HG03095 (cell line): ENCODE measurements at regions not wholly inside any gene's neighbourhood (a gene's known extent, or its start where the extent isn't known, plus 50 kb on each side); places are given as distances from the start of the nearest gene placed in this dataset.
"Not testable (repeated sequence)": the region's sequence is repeated elsewhere in the genome, so short reads cannot be mapped to it uniquely, and the experiment has no call there.

Experiments used
- ATAC-seq: cut with Tn5 transposase; IDR thresholded peaks from one replicate; pipeline ENCODE4 v1.9.1; 2021; ENCODE audit warnings: moderate library complexity; ENCODE audit not compliant: unreplicated experiment

DNA sequence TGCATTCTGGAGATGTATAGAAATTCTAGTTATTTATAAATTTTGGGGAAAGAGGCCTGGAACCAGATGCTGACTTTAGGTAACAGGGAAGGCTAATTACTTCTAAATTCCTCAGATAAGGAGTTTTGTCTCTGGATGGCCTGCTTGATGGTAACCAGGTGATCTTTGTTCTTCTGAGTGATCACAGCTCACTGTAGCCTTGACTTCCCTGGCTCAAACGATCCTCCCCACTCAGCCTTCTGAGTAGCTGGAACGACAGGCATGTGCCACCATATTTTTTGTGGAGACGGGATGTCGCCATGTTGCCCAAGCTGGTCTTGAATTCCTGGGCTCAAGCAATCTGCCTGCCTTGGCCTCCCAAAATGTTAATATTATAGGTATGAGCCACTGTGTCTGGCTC, 54.4 kb upstream of the MSH6 start:
- ATAC-seq, result no peak

DNA sequence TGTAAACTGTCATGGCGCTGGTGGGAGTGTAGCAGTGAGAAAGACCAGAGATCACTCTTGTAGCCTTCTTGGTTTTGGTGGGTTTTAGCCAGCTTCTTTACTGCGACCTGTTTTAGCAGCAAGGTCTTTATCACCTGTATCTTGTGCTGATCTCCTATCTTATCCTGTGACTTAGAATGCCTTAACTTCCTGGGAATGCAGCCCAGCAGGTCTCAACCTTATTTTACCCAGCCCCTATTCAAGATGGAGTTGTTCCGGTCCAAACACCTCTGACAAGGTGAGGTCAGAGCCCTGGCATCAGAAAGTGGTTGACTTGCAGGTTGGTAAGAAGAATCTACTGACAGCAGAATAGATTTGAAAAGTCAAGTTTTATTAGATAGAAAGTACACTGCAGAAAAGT, 55.0 kb upstream of the MSH6 start:
- ATAC-seq, result no peak

DNA sequence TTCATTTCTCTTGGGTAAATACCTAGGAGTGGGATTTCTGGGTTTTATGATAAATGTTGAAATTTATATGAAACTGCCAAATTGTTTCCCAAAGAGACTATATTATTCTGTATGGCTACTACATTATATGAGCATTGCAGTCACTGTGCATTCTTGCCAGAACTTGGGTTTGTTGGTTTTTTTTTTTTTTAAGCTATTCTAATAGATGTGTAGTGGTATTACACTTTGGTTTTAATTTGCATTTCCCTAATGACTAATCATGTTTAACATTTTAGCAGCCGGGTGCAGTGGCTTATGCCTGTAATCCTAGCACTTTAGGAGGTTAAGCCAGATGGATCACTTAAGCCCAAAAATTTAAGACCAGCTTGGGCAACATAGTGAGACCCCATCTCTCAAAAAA, 56.0 kb upstream of the MSH6 start:
- ATAC-seq, result not testable (repeated sequence)

DNA sequence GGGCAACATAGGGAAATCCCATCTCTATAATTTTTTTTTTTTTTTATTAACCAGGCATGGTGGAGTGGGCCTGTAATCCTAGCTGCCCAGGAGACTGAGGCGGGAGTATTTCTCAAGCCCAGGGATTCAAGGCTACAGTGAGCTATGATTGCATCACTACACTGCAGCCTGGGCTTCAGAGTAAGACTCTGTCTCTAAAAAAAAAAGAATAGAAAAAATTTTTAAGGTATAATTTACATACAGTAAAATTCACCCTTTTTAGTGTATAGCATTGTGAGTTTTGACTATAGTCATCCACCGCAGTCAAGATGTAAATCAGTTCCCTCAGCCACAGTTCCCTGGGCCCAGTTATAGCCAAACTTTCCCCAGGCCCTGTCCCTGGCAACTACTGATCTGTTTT, 57.1 kb upstream of the MSH6 start:
- no peak for ATAC-seq

DNA sequence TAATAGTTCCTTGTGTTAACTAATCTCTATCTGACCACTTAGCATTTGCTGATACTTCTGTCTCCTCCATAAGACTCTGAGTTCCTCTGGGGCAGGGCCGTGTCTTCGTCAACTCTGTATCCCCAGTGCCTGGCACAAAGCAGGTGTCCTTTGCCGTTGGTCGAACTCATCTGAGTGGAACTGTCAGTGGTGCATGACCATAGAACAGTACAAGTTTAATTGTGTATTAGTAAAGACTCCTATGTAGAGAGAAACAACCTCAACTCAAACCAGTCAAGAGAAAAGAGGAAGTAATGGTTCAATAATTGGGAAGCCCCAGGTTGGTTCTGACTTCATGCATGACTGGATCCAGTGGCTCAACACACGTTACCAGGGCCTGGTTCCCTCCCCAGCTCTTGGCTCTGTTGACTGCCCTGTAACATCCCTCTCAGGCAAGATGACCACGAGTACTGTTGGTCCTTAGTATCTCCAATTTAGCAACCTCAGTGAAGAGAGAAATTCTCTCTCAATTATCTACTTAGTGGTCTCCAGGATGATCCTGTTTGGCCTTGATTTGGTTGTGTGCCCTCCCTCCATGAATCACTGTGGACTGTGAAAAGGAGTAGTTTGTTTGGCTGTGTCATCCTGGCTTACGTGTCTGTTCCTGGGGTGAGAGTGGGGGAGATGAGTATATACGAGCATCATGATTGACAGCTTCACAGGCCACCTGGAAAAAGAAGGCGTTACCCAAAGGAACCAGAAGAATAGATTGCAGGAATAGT, 58.5 kb upstream of the MSH6 start:
- peak; percentile 82 for ATAC-seq

DNA sequence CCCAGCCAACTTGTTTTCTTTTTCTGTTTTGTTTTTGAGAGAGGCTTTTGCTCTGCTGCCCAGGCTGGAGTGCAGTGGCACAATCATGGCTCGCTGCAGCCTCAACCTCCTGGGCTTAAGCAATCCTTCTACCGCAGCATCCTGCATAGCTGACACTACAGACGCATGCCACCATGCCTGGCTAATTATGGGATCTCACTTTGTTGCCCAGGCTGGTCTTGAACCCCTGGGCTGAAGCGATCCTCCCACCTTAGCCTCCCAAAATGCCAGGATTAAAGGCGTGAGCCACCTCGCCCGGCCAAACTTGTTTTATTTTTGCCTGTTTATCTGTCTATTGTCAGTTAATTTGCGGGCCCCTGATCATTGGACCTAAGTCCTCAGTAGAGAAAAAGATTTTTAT, 61.6 kb upstream of the MSH6 start:
- ATAC-seq, result no peak

DNA sequence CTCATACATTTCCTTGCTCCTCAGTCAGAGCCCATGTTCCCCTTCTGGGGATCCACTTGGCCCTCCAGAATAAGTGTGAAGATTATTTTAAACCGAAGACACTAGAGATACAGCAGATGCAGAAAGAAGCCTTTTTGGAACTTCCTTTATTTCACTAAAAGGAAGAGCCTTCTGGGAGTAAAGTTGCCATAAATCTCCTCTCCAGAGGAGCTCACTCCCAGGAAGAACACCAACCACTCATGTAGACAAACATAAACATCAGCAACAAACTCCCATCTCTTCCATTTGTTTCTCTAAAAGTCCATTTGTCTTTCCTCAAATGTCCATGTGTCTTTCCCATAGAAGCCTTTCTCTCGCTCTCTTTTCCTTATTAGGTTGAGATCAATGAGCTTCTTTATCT, 62.4 kb upstream of the MSH6 start:
- ATAC-seq, result no peak

DNA sequence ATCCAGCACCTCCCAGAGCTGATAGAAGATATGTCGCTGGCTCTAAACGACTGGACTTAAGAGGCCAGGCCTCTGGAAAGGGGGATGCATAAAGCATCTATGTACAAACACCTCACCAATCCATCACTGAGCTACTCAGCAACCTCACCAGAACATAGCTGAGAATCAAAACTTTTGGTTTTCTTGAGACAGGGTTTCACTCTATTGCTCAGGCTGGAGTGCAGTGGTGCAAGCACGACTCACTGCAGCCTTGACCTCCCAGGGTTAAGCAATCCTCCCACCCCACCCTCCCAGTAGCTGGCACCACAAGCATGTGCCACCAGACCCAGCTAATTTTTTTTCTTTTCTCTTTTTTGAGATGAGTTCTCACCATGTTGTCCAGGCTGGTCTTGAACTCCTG, 62.9 kb upstream of the MSH6 start:
- peak; percentile 21 for ATAC-seq

DNA sequence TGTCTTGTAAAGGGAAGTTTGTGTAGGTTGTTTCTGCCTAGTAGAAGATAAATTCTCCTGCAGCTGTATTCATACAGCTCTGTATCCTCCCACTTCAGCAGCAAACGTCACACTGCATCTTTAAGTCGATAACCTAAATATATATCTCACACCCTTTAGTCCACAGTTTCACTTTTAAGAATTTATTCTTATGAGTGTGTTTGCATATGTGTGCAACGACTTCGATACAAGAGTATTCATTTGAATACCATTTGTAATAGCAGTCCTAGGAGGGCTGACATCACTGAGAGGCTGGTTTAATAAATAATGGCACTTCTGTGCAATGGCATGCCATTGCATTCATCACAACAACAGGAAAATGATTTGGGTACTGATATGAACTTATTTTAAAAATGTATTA, 63.8 kb upstream of the MSH6 start:
- ATAC-seq, result peak; percentile 69

DNA sequence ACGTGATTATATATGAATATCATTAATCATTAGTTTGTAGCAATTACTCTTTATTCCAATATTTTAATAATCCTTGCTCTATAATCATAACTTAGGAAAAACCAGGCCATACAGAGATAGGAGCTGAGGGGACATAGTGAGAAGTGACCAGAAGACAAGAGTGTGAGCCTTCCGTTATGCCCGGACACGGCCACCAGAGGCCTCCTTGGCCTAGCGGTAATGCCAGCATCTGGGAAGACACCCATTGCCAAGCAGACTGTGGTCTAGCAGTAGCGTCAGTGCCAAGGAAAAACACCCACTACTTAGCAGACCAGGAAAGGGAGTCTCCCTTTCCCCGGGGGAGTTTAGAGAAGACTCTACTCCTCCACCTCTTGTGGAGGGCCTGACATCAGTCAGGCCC, 66.6 kb upstream of the MSH6 start:
- ATAC-seq, result not testable (repeated sequence)

DNA sequence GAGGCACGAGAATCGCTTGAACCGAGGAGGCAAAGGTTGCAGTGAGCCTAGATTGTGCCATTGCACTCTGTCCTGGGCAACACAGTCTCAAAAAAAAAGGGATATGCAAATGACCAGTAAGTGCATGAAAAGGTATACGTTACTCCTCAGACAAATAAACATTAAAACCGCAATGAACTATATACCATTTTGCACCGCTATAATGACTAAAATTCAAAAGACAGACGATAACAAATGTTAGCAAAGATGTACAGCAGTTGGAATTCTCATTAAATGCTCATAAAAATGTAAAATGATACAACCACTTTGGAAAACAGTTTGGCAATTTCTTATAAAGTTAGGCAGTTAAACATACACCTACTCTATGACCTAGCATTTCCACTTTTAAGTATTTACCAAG, 67.4 kb upstream of the MSH6 start:
- no peak for ATAC-seq

DNA sequence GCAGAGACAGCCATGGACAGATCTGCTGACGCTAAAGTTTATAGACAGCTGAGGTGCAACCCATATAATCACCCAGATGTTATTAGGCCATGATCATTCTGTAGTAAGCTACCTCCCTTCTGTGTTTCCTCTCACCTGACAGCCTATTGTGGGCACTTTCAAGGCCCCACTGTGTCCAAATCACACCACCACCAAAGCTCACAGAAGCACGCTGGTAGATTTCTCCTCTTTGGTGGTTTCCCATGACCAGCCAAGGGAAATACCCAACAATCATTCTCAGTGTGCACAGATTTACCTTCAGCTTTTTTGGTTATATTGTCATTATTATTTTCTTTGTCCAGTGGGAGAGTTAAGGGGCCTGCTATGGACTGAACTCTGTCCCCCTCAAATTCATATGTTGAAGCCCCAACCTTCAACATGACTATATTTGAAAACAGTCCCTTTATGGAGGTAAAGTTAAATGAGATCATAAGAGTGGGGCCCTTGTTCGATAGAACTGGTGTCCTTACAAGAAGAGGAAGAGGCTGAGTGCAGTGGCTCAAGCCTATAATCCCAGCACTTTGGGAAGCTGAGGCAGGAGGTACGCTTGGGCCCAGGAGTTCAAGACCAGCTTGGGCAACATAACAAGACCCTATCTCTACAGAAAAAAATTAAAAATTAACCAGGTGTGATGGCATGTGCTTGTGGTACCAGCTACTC, 74.0 kb upstream of the MSH6 start:
- ATAC-seq, result peak; percentile 73

DNA sequence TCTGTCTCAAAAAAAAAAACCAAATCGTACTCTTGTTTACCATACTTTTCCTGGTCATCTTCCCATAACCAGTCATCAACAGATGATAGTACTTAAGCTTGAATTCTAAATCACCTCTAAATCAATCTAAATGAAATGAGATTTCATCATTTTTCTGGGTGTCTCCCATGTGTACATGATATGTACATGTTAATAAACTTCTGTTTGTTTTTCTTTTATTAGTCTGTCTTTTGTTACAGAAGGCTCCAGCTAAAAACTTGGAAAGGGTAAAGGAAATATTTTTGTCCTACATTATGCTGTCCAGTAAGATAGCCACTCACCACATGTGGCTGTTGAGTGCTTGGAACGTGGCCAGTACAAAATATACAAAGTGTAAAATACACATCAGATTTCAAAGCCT, 78.7 kb upstream of the MSH6 start:
- no peak for ATAC-seq

DNA sequence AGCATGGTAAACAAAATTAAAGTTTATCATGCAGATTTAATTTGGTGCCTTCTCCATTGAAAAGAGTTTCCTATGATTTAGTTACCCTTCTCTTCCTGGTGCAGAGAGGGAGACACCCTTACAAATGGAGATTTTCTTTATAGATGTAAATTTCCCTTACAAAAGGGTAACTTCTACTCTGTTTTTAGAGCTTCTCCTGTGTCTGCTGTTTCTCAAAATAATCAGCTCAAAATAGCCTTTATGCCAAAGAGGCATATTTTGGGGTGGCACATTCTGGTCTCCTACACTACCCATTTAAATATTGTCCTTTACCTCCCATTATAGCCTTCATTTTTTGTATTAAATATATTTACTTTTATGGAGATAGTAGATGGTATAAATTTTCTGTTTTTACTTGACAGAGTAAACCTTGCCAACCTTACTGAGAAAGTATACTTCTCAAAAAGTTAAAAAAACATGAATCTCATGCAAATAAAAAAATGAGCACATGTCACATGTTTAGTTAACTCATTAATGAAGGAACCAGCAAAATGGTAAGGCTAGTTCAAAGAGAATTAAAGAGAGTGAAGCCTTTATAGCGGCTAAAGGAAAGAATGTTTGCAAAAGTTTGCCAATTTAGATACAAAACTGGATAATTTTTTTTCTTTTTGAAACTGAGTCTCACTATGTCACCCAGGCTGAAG, 83.3 kb upstream of the MSH6 start:
- ATAC-seq, result no peak

DNA sequence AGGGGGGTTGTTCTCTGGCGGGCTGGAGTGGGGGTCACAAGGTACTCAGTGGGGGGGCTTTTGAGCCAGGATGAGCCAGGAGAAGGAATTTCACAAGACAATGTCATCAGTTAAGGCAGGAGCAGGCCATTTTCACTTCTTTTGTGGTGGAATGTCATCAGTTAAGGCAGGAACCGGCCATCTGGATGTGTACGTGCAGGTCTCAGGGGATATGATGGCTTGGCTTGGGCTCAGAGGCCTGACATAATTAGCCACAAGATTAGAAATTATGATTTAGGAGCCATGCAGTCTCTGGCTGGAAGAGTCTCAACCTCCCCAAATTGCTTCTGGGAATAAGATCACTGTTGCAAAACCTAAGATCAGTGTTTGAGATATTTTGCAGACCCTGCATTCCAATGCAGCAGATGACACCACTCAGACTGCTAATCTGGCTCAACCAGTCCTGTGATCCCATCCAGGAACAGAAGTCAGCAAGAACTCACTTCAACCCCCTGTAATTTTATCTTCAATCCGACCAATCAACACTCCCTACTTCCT, 84.4 kb upstream of the MSH6 start:
- ATAC-seq, result not testable (repeated sequence)

DNA sequence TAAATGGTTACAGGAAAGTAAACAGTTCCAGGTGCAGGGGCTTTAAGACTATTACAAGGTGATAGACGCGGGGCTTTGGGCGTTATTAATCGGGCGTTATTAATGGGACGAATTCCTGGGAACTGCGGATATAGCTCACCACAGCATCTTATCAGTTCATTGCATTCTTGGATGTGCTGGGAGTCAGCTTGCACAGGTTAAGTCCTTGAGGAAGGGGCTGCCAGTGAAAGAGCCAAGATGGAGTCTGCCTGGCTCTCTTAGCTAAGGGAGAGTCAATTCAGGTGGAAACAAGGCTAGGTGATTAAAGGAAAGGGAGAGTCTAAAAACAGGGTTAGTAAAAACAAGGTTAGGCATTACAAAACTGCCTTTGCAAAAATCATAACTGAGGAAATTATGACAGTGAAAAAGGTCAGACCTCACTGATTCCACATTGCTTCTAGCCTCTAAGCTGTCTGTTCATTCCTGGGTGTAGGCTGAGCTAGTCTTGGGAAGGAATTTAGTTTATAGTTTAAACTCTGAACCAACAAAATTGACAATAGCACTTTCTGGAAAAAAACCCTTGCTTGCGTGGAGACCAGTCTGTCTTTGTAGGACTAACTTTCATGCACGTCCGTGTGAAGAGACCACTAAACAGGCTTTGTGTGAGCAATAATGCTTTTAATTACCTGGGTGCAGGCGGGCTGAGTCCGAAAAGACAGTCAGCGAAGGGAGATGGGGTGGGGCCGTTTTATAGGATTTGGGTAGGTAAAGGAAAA, 85.1 kb upstream of the MSH6 start:
- not testable (repeated sequence) for ATAC-seq

DNA sequence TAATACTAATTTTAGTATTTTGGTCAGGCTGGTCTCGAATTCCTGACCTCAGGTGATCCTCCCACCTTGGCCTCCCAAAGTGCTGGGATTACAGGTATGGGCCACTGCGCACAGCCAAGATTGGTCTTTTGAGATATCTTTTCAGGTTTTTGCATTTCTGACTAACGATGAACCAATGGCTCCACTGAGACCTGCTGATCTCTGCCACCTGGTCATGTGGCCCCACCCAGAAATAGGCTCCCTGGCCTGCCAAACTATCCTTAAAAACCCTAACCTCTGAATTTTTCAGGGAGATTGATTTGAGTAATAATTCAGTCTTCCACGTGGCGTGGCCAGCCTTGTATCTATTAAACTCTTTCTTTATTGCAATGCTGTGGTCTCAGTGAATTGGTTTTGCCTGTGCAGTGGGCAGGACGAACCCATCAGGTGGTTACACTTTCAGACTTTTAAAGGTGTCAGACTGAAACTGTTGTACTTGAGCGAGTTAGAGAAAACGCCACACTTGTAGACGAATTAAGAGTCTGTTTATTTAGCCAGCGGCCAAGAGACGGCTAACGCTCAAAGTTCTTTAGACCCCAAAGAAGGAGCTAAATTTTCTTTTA, 85.8 kb upstream of the MSH6 start:
- peak; percentile 73 for ATAC-seq

DNA sequence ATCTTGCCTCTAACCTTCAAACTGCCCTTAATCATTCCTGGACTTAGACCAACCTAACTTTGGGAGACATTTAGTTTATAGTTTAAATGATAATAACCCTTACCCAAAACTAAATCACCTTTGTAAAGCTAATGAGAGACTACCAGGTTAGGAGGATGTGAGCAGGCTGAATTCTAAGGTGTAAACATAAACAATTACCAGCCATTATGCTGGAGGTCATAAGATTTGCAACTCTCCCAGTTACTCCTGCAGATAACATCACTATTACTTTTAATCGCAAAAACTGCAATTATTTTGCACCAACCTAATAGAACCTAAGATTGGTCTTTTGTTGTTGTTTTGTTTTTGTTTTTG, 86.5 kb upstream of the MSH6 start:
- no peak for ATAC-seq

DNA sequence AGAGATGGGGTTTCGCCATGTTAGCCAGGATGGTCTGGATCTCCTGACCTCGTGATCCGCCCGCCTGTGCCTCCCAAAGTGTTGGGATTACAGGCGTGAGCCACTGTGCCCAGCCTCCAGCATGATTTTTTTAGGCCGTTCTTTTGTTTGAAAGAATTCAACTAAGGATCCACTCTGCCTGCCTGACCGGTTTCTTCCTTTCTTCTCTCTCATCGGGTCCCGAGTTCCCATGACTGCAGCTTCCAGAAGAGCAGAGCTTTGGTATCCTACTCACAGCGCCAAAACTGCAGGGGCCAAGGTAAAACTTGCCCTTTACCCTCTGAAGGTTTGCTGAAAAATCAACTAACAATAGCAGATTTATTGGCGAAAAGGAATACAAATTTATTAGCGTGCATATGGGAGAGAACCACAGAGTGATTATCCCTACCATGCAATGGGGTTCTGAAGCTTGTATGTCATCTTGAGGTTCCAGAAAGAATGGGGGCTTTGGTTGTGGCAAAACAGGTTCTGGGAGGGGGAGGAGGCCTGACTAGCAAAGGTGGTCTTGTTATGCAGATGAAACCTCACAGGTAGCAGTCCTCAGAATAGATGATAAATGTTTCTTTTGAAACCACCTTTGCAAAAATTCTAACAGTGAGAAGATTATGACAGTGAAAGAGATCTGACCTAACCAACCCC, 87.0 kb upstream of the MSH6 start:
- ATAC-seq, result no peak

DNA sequence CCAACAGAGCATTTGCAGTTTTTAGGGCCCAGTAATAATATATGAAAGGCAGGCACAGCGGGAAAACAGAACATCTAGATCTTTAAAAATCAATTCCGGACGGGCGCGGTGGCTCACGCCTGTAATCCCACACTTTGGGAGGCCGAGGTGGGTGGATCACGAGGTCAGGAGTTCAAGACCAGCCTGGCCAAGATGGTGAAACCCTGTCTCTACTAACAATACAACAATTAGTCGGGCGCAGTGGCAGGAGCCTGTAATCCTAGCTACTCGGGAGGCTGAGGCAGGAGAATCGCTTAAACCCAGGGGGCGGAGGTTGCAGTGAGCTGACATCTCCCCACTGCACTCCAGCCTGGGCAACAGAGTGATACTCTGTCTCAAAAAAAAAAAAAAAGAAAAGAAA, 88.5 kb upstream of the MSH6 start:
- ATAC-seq, result not testable (repeated sequence)
